Liver (tissue), 8 donors: ENCODE measurements at regions not wholly inside any gene's neighbourhood (a gene's known extent, or its start where the extent isn't known, plus 50 kb on each side); places are given as distances from the start of the nearest gene placed in this dataset.

Source experiments
- DNase-seq: peaks from one replicate; pipeline ENCODE4 v3.0.0-alpha.2; 2017; ENCODE audit warnings: low spot score
- H3K27ac ChIP-seq, 2 donors: one replicate each; pipeline ENCODE4 v1.7.0; 2013; ENCODE audit warnings: inconsistent platforms in 2 of 2, low read length in 2 of 2, control low read depth in 1 of 2, low read depth in 1 of 2, mild to moderate bottlenecking in 1 of 2
- H3K27me3 ChIP-seq, 4 donors: one replicate each; pipeline versions ENCODE4 v1.6.1 to v1.7.0; 2013; ENCODE audit warnings: low read length in 3 of 4, inconsistent platforms in 1 of 4, mild to moderate bottlenecking in 1 of 4, moderate library complexity in 1 of 4; ENCODE audit not compliant: control insufficient read depth in 4 of 4, insufficient read depth in 4 of 4
- H3K36me3 ChIP-seq, 4 donors: one replicate each; pipeline versions ENCODE4 v1.6.1 to v1.7.0; 2013; ENCODE audit warnings: low read length in 3 of 4, mild to moderate bottlenecking in 3 of 4, low read depth in 1 of 4, moderate library complexity in 1 of 4; ENCODE audit not compliant: control insufficient read depth in 4 of 4, insufficient read depth in 3 of 4
- H3K4me1 ChIP-seq, 4 donors: one replicate each; pipeline versions ENCODE4 v1.6.1 to v1.7.0; 2013; ENCODE audit warnings: low read length in 3 of 4, mild to moderate bottlenecking in 3 of 4, moderate library complexity in 1 of 4; ENCODE audit not compliant: control insufficient read depth in 4 of 4, insufficient read depth in 4 of 4
- H3K4me3 ChIP-seq, 3 donors: one replicate each; pipeline versions ENCODE4 v1.6.1 to v1.7.0; 2013; ENCODE audit warnings: low read length in 3 of 3, control low read depth in 1 of 3, low read depth in 1 of 3, mild to moderate bottlenecking in 1 of 3
- H3K9ac ChIP-seq, 2 donors: one replicate each; pipeline ENCODE4 v1.7.0; 2013; ENCODE audit warnings: low read length in 2 of 2, mild to moderate bottlenecking in 2 of 2, moderate library complexity in 2 of 2, control low read depth in 1 of 2, low read depth in 1 of 2
- H3K9me3 ChIP-seq, 4 donors: one replicate each; pipeline versions ENCODE4 v1.6.1 to v1.7.0; 2013; ENCODE audit warnings: low read length in 3 of 4; ENCODE audit not compliant: control insufficient read depth in 4 of 4
- ATF3 ChIP-seq: IDR thresholded peaks from 2 replicates; pipeline ENCODE4 v1.6.1; 2016; ENCODE audit warnings: antibody characterized with exemption
- EGR1 ChIP-seq, 2 donors: IDR thresholded peaks; 2 replicates each; pipeline ENCODE4 v1.6.1; 2016 to 2018; ENCODE audit warnings: antibody characterized with exemption in 2 of 2, low read depth in 2 of 2
- FOXA1 ChIP-seq: IDR thresholded peaks from 2 replicates; pipeline ENCODE4 v1.6.1; 2016; ENCODE audit warnings: antibody characterized with exemption
- FOXA2 ChIP-seq: IDR thresholded peaks from 2 replicates; pipeline ENCODE4 v1.6.1; 2016; ENCODE audit warnings: antibody characterized with exemption
- GABPA ChIP-seq, 2 donors: IDR thresholded peaks in 1 of 2; conservative IDR thresholded peaks in 1 of 2; 2 replicates each; pipeline ENCODE4 v1.6.1; 2016; ENCODE audit warnings: antibody characterized with exemption in 2 of 2, mild to moderate bottlenecking in 1 of 2, moderate library complexity in 1 of 2
- HNF4A ChIP-seq, 2 donors: conservative IDR thresholded peaks; 2 replicates each; pipeline ENCODE4 v1.6.1; 2016; ENCODE audit warnings: antibody characterized with exemption in 2 of 2, mild to moderate bottlenecking in 2 of 2
- HNF4G ChIP-seq: IDR thresholded peaks from 2 replicates; pipeline ENCODE4 v1.6.1; 2016; ENCODE audit warnings: antibody characterized with exemption
- JUND ChIP-seq, 2 donors: IDR thresholded peaks; 2 replicates each; pipeline ENCODE4 v1.6.1; 2016; ENCODE audit warnings: antibody characterized with exemption in 2 of 2
- MAX ChIP-seq: IDR thresholded peaks from 2 replicates; pipeline ENCODE4 v1.6.1; 2016; ENCODE audit warnings: antibody characterized with exemption
- NR2F2 ChIP-seq: IDR thresholded peaks from 2 replicates; pipeline ENCODE4 v1.6.1; 2016; ENCODE audit warnings: antibody characterized with exemption
- RAD21 ChIP-seq, 2 donors: IDR thresholded peaks; 2 replicates each; pipeline ENCODE4 v1.6.1; 2016; ENCODE audit warnings: antibody characterized with exemption in 2 of 2, mild to moderate bottlenecking in 2 of 2
- RXRA ChIP-seq, 2 donors: IDR thresholded peaks; 2 replicates each; pipeline ENCODE4 v1.6.1; 2017 to 2018; ENCODE audit warnings: antibody characterized with exemption in 2 of 2, mild to moderate bottlenecking in 1 of 2
- SP1 ChIP-seq: IDR thresholded peaks from 2 replicates; pipeline ENCODE4 v1.6.1; 2018; ENCODE audit warnings: antibody characterized with exemption, mild to moderate bottlenecking
- TAF1 ChIP-seq: conservative IDR thresholded peaks from 2 replicates; pipeline ENCODE4 v1.6.1; 2016; ENCODE audit warnings: antibody characterized with exemption, mild to moderate bottlenecking
- YY1 ChIP-seq: IDR thresholded peaks from 2 replicates; pipeline ENCODE4 v1.6.1; 2016; ENCODE audit warnings: antibody characterized with exemption, mild to moderate bottlenecking
- WGBS: extraction: QIAGEN DNeasy Blood & Tissue Kit; methylation state at CpG from one replicate; pipeline ENCODE4 v1.1.7; 2013; 5-methylcytosine and 5-hydroxymethylcytosine counted together
- TF ChIP-seq, protein P1 (sequence below): IDR thresholded peaks from 2 replicates; pipeline ENCODE4 v1.6.1; 2016; ENCODE audit warnings: antibody characterized with exemption
- TF ChIP-seq, protein P2 (sequence below): fragments of 150-350 bp; IDR thresholded peaks from 2 replicates; pipeline ENCODE4 v1.5.1; 2017; ENCODE audit warnings: improper control_type of control experiment, low read depth, low read length; ENCODE audit not compliant: missing input control
- TF ChIP-seq, protein P3 (sequence below): IDR thresholded peaks from 2 replicates; pipeline ENCODE4 v1.6.1; 2016; ENCODE audit warnings: antibody characterized with exemption, mild to moderate bottlenecking
- donor health status: healthy.
- donor health status: healthy.
- donor health status: healthy.
- donor health status: healthy.
- donor health status: healthy.

- TF ChIP-seq, protein P1, sequence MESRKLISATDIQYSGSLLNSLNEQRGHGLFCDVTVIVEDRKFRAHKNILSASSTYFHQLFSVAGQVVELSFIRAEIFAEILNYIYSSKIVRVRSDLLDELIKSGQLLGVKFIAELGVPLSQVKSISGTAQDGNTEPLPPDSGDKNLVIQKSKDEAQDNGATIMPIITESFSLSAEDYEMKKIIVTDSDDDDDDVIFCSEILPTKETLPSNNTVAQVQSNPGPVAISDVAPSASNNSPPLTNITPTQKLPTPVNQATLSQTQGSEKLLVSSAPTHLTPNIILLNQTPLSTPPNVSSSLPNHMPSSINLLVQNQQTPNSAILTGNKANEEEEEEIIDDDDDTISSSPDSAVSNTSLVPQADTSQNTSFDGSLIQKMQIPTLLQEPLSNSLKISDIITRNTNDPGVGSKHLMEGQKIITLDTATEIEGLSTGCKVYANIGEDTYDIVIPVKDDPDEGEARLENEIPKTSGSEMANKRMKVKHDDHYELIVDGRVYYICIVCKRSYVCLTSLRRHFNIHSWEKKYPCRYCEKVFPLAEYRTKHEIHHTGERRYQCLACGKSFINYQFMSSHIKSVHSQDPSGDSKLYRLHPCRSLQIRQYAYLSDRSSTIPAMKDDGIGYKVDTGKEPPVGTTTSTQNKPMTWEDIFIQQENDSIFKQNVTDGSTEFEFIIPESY, result no peak
- TF ChIP-seq ATF3 (no peak), MAX (no peak)
These were observed 857.8 kb downstream of the DCDC2C start (continued) for GRCh38 chr2:4561196-4561595.

DNA sequence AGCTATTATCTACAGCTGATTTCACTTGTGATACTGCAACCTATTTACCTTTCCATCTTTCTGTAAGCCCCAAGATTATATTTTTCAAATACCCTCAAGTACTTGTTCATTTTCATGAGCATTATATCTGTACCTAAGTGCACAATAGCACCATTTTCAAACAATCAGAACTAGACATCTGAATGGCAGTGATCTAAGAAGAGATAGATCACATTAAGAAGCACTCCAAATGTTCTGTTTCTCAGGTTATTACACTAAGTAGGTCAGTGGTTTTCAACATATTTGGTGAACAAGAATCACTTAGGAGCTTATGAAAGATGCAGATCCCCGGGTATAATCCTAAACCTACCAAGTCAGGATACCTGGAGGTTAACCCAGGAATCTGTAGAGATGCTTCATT, 872.7 kb downstream of the DCDC2C start:
- Histone ChIP-seq H3K4me3 (no peak overlapping the region), H3K4me1 (no peaks in the 10 kb centered on the region), H3K9me3 (peaks cover 0 to 7% (median 0%) of the 10 kb centered on the region in 4 donors), H3K9ac (no peak overlapping the region), H3K36me3 (no peaks in the 10 kb centered on the region), H3K27ac (no peak overlapping the region), H3K27me3 (no peaks in the 10 kb centered on the region)
- DNase-seq, result no peak
- TF ChIP-seq, protein P2, sequence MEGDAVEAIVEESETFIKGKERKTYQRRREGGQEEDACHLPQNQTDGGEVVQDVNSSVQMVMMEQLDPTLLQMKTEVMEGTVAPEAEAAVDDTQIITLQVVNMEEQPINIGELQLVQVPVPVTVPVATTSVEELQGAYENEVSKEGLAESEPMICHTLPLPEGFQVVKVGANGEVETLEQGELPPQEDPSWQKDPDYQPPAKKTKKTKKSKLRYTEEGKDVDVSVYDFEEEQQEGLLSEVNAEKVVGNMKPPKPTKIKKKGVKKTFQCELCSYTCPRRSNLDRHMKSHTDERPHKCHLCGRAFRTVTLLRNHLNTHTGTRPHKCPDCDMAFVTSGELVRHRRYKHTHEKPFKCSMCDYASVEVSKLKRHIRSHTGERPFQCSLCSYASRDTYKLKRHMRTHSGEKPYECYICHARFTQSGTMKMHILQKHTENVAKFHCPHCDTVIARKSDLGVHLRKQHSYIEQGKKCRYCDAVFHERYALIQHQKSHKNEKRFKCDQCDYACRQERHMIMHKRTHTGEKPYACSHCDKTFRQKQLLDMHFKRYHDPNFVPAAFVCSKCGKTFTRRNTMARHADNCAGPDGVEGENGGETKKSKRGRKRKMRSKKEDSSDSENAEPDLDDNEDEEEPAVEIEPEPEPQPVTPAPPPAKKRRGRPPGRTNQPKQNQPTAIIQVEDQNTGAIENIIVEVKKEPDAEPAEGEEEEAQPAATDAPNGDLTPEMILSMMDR, result no peak
- TF ChIP-seq, protein P3, sequence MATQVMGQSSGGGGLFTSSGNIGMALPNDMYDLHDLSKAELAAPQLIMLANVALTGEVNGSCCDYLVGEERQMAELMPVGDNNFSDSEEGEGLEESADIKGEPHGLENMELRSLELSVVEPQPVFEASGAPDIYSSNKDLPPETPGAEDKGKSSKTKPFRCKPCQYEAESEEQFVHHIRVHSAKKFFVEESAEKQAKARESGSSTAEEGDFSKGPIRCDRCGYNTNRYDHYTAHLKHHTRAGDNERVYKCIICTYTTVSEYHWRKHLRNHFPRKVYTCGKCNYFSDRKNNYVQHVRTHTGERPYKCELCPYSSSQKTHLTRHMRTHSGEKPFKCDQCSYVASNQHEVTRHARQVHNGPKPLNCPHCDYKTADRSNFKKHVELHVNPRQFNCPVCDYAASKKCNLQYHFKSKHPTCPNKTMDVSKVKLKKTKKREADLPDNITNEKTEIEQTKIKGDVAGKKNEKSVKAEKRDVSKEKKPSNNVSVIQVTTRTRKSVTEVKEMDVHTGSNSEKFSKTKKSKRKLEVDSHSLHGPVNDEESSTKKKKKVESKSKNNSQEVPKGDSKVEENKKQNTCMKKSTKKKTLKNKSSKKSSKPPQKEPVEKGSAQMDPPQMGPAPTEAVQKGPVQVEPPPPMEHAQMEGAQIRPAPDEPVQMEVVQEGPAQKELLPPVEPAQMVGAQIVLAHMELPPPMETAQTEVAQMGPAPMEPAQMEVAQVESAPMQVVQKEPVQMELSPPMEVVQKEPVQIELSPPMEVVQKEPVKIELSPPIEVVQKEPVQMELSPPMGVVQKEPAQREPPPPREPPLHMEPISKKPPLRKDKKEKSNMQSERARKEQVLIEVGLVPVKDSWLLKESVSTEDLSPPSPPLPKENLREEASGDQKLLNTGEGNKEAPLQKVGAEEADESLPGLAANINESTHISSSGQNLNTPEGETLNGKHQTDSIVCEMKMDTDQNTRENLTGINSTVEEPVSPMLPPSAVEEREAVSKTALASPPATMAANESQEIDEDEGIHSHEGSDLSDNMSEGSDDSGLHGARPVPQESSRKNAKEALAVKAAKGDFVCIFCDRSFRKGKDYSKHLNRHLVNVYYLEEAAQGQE, result no peak
- TF ChIP-seq RAD21 (IDR thresholded peaks at IDR 0.05) (no peak), MAX (no peak), ATF3 (no peak), TAF1 (no peak), YY1 (no peak), SP1 (no peak), FOXA1 (no peak), HNF4G (no peak), GABPA (IDR thresholded peaks at IDR 0.05 in 1 of 2, conservative IDR thresholded peaks at IDR 0.05 in 1 of 2) (no peak), FOXA2 (no peak), NR2F2 (no peak), JUND (IDR thresholded peaks at IDR 0.05) (no peak), EGR1 (IDR thresholded peaks at IDR 0.05; ENCODE audit: low read depth in 2 of 2) (no peak), HNF4A (conservative IDR thresholded peaks at IDR 0.05) (no peak), RXRA (IDR thresholded peaks at IDR 0.05) (no peak)
- TF ChIP-seq, protein P1, result no peak
- WGBS, result 51% methylated on average over 1 of the region's 1 CpG
